ENCODE measurements at regions not wholly inside any gene's neighbourhood (a gene's known extent, or its start where the extent isn't known, plus 50 kb on each side); places are given as distances from the start of the nearest gene placed in this dataset.

DNA sequence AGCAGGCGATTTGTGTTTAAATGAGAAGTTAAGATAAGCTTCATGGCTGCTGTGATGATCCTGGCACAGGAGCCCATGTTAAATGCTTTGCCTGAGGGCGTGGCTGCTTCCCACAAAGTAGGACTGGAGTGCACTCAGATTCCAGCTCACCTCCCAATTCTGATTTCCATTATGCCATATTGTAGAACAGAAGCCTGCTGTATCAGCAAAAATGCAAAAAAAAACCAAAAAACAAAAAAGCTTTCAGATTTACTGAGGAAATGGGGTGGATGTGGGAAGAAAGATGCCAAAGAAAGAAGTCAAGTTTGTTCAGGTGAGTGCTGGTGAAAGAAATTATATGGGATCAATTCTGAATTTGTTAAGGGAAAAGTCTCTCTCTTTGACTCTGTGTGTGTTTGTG is 610.4 kb upstream of the NETO1 start:
- DNase-seq (ENCODE audit: low read depth in 4 of 4, low spot score in 1 of 4): no peak

GRCh38 chr18:73476031-73476430 is 608.2 kb upstream of the NETO1 start:
- no peak for DNase-seq (ENCODE audit: low read depth in 4 of 4, low spot score in 1 of 4)

- no peak for DNase-seq (ENCODE audit: low read depth in 4 of 4, low spot score in 1 of 4)
Observed at GRCh38 chr18:73462092-73462491, 594.3 kb upstream of the NETO1 start.

GRCh38 chr18:73461780-73462059 is 593.9 kb upstream of the NETO1 start:
- DNase-seq (ENCODE audit: low read depth in 4 of 4, low spot score in 1 of 4): no peak

DNA sequence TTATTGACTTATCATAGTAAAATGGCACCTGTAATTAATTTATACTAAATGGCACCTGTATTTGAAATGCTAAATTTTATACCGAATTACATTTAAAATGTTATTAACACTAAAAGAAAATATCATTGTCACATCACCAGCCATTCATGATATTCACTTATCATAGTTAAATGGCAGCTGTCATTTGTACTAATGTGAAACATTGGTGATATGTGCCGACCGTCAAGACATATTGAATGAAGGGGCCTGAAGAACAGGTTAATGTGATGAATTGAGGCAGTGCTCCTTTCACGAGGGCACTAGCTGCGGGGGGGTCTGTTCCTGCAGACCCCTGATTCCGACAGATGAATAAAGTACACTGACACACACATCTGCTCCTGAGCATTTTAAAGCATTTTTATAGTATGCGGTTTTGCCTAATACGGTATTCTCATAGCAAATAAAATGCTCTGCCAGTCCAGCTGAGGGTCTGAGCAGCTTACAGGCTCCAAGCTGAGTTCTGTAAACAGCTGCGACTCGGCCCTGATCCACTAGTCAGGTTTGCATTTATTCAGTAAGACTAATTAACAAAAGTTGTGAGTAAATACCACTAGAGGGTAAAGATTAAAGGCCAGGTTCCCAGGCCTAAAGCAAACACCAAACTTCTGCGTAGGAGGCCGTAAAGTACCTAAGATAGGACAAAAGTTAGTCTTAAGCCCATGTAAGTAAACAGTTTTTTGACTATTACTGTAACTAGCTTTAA is 593.4 kb upstream of the NETO1 start:
- no peak for DNase-seq (ENCODE audit: low read depth in 4 of 4, low spot score in 1 of 4)

DNA sequence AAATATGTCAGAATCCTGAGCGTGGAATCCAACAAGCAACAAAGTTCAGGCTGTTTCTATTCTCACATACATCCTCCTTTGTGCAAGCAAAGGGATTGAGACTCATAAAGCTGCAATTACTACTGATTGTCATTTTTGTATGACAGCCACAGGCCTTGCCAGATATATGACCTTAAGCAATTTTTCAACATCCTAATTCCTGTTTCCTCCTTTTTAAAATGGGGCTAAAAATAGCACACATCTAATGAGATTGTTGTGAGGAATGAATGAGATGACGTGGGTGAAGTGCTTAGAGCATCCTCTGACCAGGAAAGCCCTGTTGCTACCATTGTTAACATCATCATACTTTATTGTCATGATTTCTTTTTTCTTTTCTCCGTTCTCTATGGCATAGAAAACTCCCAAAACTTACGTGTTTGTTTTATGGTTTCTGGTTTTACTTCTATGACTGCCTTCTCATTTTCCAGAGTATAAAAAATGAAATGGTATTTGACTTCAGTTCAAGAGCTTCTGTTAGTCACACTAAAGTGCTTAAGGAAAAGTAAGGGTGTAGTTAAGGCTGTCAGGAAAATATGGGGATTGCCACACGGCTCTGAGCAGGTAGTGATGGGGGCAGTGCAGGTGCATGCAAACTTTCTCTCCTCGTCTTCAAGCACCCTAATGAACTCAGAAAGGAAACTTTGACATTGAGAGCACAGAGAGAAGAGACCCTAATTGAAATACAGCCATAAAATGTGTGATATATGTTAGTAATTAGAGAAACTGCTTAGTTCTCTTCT is 590.6 kb upstream of the NETO1 start:
- DNase-seq (ENCODE audit: low read depth in 4 of 4, low spot score in 1 of 4): no peak

DNA sequence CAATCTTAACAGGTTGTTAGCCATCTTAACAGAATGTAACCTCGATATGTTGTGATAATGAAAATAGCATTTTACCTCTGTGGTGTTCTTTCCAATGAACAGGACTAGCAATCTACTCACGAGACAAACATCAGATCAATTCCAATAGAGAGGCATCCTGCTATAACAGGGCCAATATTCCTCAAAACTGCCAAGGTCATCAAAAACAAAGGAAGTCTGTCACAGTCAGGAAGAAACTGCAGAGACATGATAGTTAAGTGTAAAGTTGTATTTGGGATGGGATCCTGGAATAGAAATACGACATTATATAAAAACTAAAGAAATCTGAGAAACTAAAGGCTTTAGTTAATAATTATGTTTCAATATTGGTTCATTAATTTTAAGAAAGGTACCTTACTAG is 588.9 kb upstream of the NETO1 start:
- no peak for DNase-seq (ENCODE audit: low read depth in 4 of 4, low spot score in 1 of 4)

- DNase-seq (ENCODE audit: low read depth in 4 of 4, low spot score in 1 of 4): no peak
Observed at GRCh38 chr18:73452866-73453265, 585.1 kb upstream of the NETO1 start.

DNA sequence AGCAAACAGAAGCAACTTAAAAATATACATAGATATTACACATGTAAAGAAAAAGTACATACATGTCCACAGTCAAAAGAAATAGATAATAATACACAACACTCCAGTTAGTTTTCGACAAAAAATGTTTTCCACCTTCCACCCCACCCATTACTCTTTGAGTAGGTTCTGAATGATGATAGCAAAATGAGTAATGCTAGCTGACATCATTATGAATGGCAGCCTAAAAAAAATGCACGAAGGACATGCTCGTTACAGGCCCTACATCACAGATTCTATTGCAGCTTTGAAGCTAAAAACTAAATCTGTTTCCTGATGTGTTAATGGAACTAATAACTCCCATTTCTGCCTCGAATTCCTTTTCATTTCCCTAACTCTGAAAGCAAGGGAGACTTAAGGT is 578.7 kb upstream of the NETO1 start:
- no peak for DNase-seq (ENCODE audit: low read depth in 4 of 4, low spot score in 1 of 4)

DNA sequence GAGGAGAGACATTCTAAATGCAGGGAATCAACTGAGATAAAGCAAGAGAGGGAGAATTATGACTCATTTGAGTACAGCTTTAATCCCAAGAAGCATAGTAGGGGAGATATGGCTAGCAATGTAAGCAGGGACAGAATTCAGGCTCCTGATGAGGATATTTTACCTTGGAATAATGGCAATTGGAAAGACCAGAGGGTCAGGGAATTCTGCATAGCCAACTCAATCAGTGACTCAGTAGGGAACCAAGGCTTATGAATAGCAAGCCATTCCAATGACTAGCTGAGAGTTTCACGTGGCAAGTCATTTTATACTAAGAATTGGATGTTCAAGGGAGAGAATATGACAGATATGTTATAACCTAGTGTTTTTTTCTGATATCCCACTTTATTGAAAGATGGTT is 563.8 kb upstream of the NETO1 start:
- no peak for DNase-seq (ENCODE audit: low read depth in 4 of 4, low spot score in 1 of 4)

- DNase-seq (ENCODE audit: low read depth in 4 of 4, low spot score in 1 of 4): no peak
Observed at GRCh38 chr18:73421010-73421409, 553.2 kb upstream of the NETO1 start.

DNA sequence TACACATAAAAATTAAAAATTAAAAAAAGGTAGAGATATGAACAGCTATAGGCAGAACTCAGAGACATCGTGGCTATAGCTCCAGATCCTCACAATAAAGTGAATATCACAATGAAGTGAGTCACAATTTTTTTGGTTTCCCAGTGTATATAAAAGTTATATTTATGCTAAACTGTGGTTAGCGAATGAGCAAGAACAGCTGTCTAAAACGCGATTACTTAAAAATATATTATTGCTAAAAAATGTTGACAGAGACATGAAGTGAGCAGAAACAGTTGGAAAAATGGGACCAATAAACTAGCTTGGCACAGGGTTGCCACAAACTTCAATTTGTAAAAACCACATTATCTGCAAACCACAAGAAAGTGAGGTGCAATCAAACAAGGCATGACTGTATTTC is 551.7 kb upstream of the NETO1 start:
- DNase-seq (ENCODE audit: low read depth in 4 of 4, low spot score in 1 of 4): no peak

DNA sequence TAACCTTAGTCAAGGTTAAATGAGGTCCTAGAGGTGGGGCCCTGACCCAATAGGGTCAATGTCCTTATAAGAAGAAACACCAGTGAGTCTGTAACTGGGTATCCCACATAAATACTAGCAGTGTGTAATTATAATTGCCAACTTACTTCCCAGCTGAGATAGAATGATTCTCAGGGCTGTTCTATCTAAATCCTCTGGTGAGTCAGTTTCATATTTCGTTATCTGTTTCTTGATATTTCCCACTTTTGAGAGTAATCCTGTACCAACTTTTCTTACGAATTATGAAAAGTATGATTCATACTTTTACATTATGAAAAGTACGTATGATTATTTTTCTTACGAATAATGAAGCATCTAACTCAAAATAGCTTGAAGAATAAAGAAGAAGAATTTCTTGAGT is 546.8 kb upstream of the NETO1 start:
- DNase-seq (ENCODE audit: low read depth in 4 of 4, low spot score in 1 of 4): no peak

GRCh38 chr18:73414069-73414468 is 546.3 kb upstream of the NETO1 start:
- no peak for DNase-seq (ENCODE audit: low read depth in 4 of 4, low spot score in 1 of 4)

DNA sequence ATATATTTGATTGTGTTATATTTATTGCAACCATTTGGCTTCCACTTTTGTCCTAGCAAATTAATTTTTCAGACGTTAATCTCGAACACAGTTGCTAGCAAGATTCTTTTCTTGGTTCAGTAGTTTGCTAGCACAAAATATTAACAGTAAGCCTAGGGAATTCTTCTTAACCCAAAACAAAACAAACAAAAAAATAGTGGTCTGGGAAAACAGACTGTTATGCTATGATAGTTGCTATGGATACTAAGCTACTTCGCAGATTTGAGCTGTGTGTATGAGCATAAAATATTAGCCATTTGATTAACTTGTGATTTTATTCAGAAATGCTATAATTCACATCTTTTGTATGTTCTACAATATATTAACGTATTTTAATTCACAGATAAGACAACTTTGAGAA is 541.5 kb upstream of the NETO1 start:
- no peak for DNase-seq (ENCODE audit: low read depth in 4 of 4, low spot score in 1 of 4)

- no peak for DNase-seq (ENCODE audit: low read depth in 4 of 4, low spot score in 1 of 4)
Observed at GRCh38 chr18:73408469-73408868, 540.7 kb upstream of the NETO1 start.

DNA sequence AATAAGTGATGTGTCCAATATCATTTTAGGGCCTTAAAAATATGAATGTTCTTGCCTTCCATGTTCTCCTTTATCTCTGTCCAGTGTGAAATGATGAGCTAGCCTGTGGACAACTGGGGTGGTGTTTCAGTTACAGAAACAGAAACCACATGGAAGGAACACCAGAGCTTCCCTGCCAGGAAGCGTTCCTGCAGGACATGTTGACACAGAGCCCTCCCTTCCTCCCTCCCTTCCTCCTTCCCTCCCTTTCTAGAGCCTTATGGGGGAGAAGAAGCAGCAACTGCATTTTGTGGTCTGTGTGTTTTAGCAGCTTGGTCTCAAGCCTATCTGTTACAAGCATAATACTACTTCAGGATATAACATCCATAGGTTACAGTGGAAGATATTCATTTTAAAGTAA is 539.7 kb upstream of the NETO1 start:
- DNase-seq (ENCODE audit: low read depth in 4 of 4, low spot score in 1 of 4): no peak

- no peak for DNase-seq (ENCODE audit: low read depth in 4 of 4, low spot score in 1 of 4)
Observed at GRCh38 chr18:73384246-73384645, 516.5 kb upstream of the NETO1 start.

GRCh38 chr18:73381699-73382036 is 513.9 kb upstream of the NETO1 start:
- DNase-seq (ENCODE audit: low read depth in 4 of 4, low spot score in 1 of 4): no peak

GRCh38 chr18:73381016-73381698 is 513.4 kb upstream of the NETO1 start:
- no peak for DNase-seq (ENCODE audit: low read depth in 4 of 4, low spot score in 1 of 4)

DNA sequence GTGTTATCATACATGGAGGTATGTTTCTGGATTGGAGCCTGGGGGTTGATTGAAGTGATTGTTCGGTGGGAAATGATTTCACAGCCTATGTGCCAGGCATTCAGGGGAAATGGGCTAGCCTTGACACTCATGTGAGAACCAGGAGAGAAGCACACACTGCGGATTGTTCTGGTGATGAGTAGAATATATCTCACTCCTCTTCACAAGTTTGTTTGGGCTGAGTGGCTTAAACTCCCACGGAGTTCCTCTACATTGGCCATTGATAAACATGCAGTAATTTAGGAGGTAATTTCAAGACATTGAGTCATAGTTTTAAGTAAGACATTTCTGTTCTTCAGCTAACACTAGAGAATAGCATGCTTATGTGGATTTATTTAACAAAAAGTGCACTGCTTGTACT is 498.9 kb upstream of the NETO1 start:
- DNase-seq (ENCODE audit: low read depth in 4 of 4, low spot score in 1 of 4): no peak

- DNase-seq (ENCODE audit: low read depth in 4 of 4, low spot score in 1 of 4): no peak
Observed at GRCh38 chr18:73365018-73365417, 497.2 kb upstream of the NETO1 start.

- DNase-seq (ENCODE audit: low read depth in 4 of 4, low spot score in 1 of 4): no peak
Observed at GRCh38 chr18:73355121-73355520, 487.3 kb upstream of the NETO1 start.
